ENCODE measurements at regions not wholly inside any gene's neighbourhood (a gene's known extent, or its start where the extent isn't known, plus 50 kb on each side); places are given as distances from the start of the nearest gene placed in this dataset.

- no peak for TF ChIP-seq POLR2A (IDR thresholded peaks at IDR 0.05; ENCODE audit: low read depth, low read length)
- no peak for TF ChIP-seq SPI1 (IDR thresholded peaks at IDR 0.05; ENCODE audit: low read depth, low read length)
- no peak for TF ChIP-seq POLR2AphosphoS5 (IDR thresholded peaks at IDR 0.05; ENCODE audit: low read depth, low read length)
- TF ChIP-seq TAF1 (IDR thresholded peaks at IDR 0.05; ENCODE audit: low read depth, low read length) = no peak
- no peak for TF ChIP-seq PAX5 (IDR thresholded peaks at IDR 0.05; ENCODE audit: insufficient read depth, low read length, severe bottlenecking)
Observed at GRCh38 chr9:21684231-21684630, 118.2 kb upstream of the MTAP start.

Measured in GM12891 (cell line).